Panc1 (cell line): ENCODE measurements at regions not wholly inside any gene's neighbourhood (a gene's known extent, or its start where the extent isn't known, plus 50 kb on each side); places are given as distances from the start of the nearest gene placed in this dataset.

Source experiments
- ATAC-seq: fragments of 200-7000 bp; cut with Tn5 transposase; 2 replicates; pipeline ENCODE4 v1.9.1; 2020; ENCODE audit warnings: mild to moderate bottlenecking, moderate library complexity
- BruUV-seq: library from RNA; stranded (reverse); fragments of 400-500 nt; replicated peaks from 2 replicates; lab custom pipeline; 2021; lab: Mats Ljungman, UMichigan
- CTCF ChIA-PET: fragments of 300-600 bp; sonication (Branson Sonifier 250); formaldehyde crosslinking; loops from one replicate; lab custom pipeline; 2022; ENCODE audit warnings: antibody characterized with exemption; lab: Charles Lee
- POLR2A ChIA-PET: fragments of 300-600 bp; sonication (Branson Sonifier 250); formaldehyde crosslinking; loops from one replicate; lab custom pipeline; 2022; ENCODE audit warnings: antibody characterized with exemption; lab: Charles Lee
- DNase-seq: peaks from one replicate; pipeline ENCODE4 v3.0.0-alpha.2; 2010; ENCODE audit warnings: low read depth, low spot score
- H3K27ac ChIP-seq: 2 replicates; pipeline ENCODE4 v1.5.1; 2011; ENCODE audit warnings: mild to moderate bottlenecking, low read length, inconsistent platforms
- H3K27me3 ChIP-seq: fragments of 200-500 bp; sonication (Bioruptor generic); 2 replicates; pipeline ENCODE4 v1.6.0; 2014; ENCODE audit warnings: low read length, inconsistent platforms; ENCODE audit not compliant: control insufficient read depth, insufficient read depth
- H3K36me3 ChIP-seq: fragments of 200-500 bp; sonication (Bioruptor generic); 2 replicates; pipeline ENCODE4 v1.5.1; 2014; ENCODE audit warnings: inconsistent platforms, mild to moderate bottlenecking, low read length, moderate library complexity; ENCODE audit not compliant: control insufficient read depth, insufficient read depth
- H3K4me1 ChIP-seq: 2 replicates; pipeline ENCODE4 v1.5.1; 2011; ENCODE audit warnings: inconsistent platforms, mild to moderate bottlenecking, low read length, moderate library complexity; ENCODE audit not compliant: control insufficient read depth, insufficient read depth
- H3K4me3 ChIP-seq, 2 experiments: 2 replicates each; pipeline ENCODE4 v1.5.1; 2011 to 2012; ENCODE audit warnings: low read depth in 2 of 2, low read length in 2 of 2, mild to moderate bottlenecking in 2 of 2, inconsistent platforms in 1 of 2, moderate library complexity in 1 of 2
- H3K9me3 ChIP-seq: fragments of 200-500 bp; sonication (Bioruptor generic); 2 replicates; pipeline ENCODE4 v1.5.1; 2014; ENCODE audit warnings: low read depth, mild to moderate bottlenecking, inconsistent platforms, low read length, moderate library complexity; ENCODE audit not compliant: control insufficient read depth, insufficient read depth
- POLR2AphosphoS5 ChIP-seq: IDR thresholded peaks from 2 replicates; pipeline ENCODE4 v1.6.1; 2012; ENCODE audit warnings: mild to moderate bottlenecking, low read depth, low read length, moderate library complexity
- SIN3A ChIP-seq: IDR thresholded peaks from 2 replicates; pipeline ENCODE4 v1.6.1; 2012; ENCODE audit warnings: low read depth, mild to moderate bottlenecking, low read length, moderate library complexity, borderline replicate concordance; ENCODE audit not compliant: insufficient read depth
- TCF7L2 ChIP-seq: IDR thresholded peaks from 2 replicates; pipeline ENCODE4 v1.6.1; 2011; ENCODE audit warnings: mild to moderate bottlenecking, low read depth, low read length, inconsistent platforms
- in situ Hi-C: cut with HindIII; loops from 2 replicates; pipeline ENCODE4 v1.10.0; 2016; ENCODE audit warnings: low sequenced_read_pairs, low pct_unique_long_range_greater_than_20kb
- intact Hi-C: fragments of 100-400 bp; cut with micrococcal nuclease; formaldehyde crosslinking; loops from one replicate; pipeline ENCODE4 v1.10.0; 2022; ENCODE audit not compliant: unreplicated experiment
- TF ChIP-seq, protein P1 (sequence below): fragments of 450-650 bp; IDR thresholded peaks from 2 replicates; pipeline ENCODE4 v1.5.1; 2017; ENCODE audit warnings: mild to moderate bottlenecking
- TF ChIP-seq, protein P2 (sequence below), 2 experiments: IDR thresholded peaks; 2 replicates each; pipeline ENCODE4 v1.6.1; 2011 to 2012; ENCODE audit warnings: low read depth in 2 of 2, control low read depth in 1 of 2, low read length in 1 of 2, mild to moderate bottlenecking in 1 of 2, moderate library complexity in 1 of 2; ENCODE audit not compliant: insufficient read depth in 1 of 2

DNA sequence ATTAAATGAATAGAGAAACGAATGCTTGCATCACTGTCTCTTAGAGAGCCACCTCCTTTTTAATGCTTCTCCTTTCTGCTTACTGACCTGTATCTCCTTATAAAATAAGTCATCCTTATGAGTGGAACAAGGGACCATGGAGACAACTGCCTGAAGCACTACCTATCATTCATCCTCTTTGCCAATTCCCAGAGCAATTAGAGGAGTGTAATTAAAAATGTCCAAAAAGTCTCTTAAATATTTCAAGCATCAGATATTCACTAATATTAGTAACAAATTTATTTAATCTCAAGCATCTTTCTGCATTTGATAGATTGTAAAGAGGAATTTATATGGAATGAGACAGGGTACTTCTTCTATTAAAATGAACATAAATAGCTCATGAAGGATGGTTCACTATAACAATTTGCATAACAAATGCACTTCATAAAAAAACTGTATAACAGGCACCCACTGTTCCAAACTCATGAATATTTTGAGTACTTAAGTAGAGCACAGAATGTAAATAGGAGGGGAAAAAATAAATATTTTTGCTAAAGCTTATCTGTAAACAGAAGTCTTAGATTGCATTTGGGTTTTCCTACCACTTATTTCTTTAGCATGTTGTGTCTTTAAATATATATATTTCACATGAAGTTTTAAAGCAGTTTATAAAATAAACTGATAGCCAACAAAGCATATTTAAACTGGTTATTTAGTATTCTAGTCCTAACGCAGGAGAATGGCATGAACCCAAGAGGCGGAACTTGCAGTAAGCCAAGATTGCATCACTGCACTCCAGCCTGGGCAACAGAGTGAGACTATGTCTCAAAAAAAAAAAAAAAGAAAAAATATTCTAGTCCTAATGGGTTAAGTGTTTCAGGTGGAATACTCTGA, 269.3 kb downstream of the TBL1XR1 start:
- CTCF ChIA-PET, result no interaction called here

DNA sequence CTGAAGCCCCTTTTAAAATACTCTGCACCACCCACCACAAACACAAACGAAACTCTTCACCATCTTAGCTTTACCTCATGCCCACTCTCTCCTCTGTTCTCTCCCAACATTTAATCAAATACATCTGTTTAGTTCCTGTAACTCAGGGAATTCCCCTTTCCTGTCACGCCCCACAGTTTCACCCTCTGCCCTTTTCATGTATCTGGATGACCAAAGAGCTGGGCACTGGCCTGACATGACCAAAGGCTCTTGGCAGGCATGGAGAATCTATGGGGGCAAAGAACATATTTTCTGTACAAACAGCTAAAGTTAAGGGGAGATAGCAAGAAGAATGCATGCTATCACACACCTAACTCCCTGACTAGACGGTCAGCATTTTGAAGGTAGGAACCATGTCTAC, 270.0 kb downstream of the TBL1XR1 start:
- no peaks in the 10 kb centered on the region for H3K9me3 ChIP-seq
- intact Hi-C loops, result no loop called here
- BruUV-seq, result no TSS peak
- no peak overlapping the region for H3K27ac ChIP-seq
- in situ Hi-C loops, result no loop called here
- no peaks in the 10 kb centered on the region for H3K4me1 ChIP-seq
- no peak overlapping the region for H3K4me3 ChIP-seq
- ChIA-PET POLR2A (no interaction called here), CTCF (no interaction called here)
- H3K36me3 ChIP-seq, result no peaks in the 10 kb centered on the region
- no peak for ATAC-seq
- no peak for TF ChIP-seq SIN3A
- TF ChIP-seq POLR2AphosphoS5, result no peak
- TF ChIP-seq TCF7L2, result no peak
- TF ChIP-seq, protein P1, sequence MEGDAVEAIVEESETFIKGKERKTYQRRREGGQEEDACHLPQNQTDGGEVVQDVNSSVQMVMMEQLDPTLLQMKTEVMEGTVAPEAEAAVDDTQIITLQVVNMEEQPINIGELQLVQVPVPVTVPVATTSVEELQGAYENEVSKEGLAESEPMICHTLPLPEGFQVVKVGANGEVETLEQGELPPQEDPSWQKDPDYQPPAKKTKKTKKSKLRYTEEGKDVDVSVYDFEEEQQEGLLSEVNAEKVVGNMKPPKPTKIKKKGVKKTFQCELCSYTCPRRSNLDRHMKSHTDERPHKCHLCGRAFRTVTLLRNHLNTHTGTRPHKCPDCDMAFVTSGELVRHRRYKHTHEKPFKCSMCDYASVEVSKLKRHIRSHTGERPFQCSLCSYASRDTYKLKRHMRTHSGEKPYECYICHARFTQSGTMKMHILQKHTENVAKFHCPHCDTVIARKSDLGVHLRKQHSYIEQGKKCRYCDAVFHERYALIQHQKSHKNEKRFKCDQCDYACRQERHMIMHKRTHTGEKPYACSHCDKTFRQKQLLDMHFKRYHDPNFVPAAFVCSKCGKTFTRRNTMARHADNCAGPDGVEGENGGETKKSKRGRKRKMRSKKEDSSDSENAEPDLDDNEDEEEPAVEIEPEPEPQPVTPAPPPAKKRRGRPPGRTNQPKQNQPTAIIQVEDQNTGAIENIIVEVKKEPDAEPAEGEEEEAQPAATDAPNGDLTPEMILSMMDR, result no peak
- TF ChIP-seq, protein P2, sequence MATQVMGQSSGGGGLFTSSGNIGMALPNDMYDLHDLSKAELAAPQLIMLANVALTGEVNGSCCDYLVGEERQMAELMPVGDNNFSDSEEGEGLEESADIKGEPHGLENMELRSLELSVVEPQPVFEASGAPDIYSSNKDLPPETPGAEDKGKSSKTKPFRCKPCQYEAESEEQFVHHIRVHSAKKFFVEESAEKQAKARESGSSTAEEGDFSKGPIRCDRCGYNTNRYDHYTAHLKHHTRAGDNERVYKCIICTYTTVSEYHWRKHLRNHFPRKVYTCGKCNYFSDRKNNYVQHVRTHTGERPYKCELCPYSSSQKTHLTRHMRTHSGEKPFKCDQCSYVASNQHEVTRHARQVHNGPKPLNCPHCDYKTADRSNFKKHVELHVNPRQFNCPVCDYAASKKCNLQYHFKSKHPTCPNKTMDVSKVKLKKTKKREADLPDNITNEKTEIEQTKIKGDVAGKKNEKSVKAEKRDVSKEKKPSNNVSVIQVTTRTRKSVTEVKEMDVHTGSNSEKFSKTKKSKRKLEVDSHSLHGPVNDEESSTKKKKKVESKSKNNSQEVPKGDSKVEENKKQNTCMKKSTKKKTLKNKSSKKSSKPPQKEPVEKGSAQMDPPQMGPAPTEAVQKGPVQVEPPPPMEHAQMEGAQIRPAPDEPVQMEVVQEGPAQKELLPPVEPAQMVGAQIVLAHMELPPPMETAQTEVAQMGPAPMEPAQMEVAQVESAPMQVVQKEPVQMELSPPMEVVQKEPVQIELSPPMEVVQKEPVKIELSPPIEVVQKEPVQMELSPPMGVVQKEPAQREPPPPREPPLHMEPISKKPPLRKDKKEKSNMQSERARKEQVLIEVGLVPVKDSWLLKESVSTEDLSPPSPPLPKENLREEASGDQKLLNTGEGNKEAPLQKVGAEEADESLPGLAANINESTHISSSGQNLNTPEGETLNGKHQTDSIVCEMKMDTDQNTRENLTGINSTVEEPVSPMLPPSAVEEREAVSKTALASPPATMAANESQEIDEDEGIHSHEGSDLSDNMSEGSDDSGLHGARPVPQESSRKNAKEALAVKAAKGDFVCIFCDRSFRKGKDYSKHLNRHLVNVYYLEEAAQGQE (IDR thresholded peaks at IDR 0.05; ENCODE audit: insufficient read depth in 1 of 2, low read depth in 2 of 2, low read length in 1 of 2), result no peak
- DNase-seq, result no peak
- 0 out of 2 replicates have a peak, but pooled peaks cover 2% of the 10 kb centered on the region for H3K27me3 ChIP-seq

More for the DNA sequence above, 269.3 kb downstream of the TBL1XR1 start:
- POLR2A ChIA-PET, result no interaction called here
- in situ Hi-C loops (no loop called here), intact Hi-C loops (no loop called here)
- Histone ChIP-seq H3K4me1 (no peaks in the 10 kb centered on the region), H3K27me3 (0 out of 2 replicates have a peak, but pooled peaks cover 2% of the 10 kb centered on the region), H3K9me3 (no peaks in the 10 kb centered on the region), H3K36me3 (no peaks in the 10 kb centered on the region), H3K4me3 (no peak overlapping the region), H3K27ac (no peak overlapping the region)
- TF ChIP-seq, protein P1, result no peak
- no peak for TF ChIP-seq POLR2AphosphoS5
- TF ChIP-seq, protein P2 (IDR thresholded peaks at IDR 0.05; ENCODE audit: insufficient read depth in 1 of 2, low read depth in 2 of 2, low read length in 1 of 2), result no peak
- no peak for TF ChIP-seq SIN3A
- no peak for TF ChIP-seq TCF7L2
- no peak for ATAC-seq
- no TSS peak for BruUV-seq
- DNase-seq, result no peak
